Stimulated activated CD4-positive, alpha-beta T cell treated with anti-CD3 and anti-CD28 coated beads, Interleukin-4, amount 100 ng/mL, for 4 hours (primary cell): ENCODE measurements at regions not wholly inside any gene's neighbourhood (a gene's known extent, or its start where the extent isn't known, plus 50 kb on each side); places are given as distances from the start of the nearest gene placed in this dataset.
"Not testable (repeated sequence)": the region's sequence is repeated elsewhere in the genome, so short reads cannot be mapped to it uniquely, and the experiment has no call there.

Source experiments
- DNase-seq, 2 experiments: peaks; one replicate each; pipeline ENCODE4 v3.0.0-alpha.2; 2020

GRCh38 chr7:113371416-113372043, 253.2 kb upstream of the SMIM30 start:
- DNase-seq = no peak

GRCh38 chr7:113370910-113371309, 252.6 kb upstream of the SMIM30 start:
- DNase-seq = no peak

GRCh38 chr7:113368256-113368655, 249.9 kb upstream of the SMIM30 start:
- no peak for DNase-seq

GRCh38 chr7:113367041-113367586, 248.8 kb upstream of the SMIM30 start:
- DNase-seq = no peak

GRCh38 chr7:113366122-113366521, 247.8 kb upstream of the SMIM30 start:
- DNase-seq = no peak

- no peak for DNase-seq
Observed at GRCh38 chr7:113349339-113349738, 231.0 kb upstream of the SMIM30 start.

GRCh38 chr7:113339661-113340060, 221.3 kb upstream of the SMIM30 start:
- DNase-seq = no peak

GRCh38 chr7:113338071-113338696, 219.8 kb upstream of the SMIM30 start:
- no peak for DNase-seq

- DNase-seq = not testable (repeated sequence)
Observed at GRCh38 chr7:113336838-113337237, 218.5 kb upstream of the SMIM30 start.

- DNase-seq = no peak
Observed at GRCh38 chr7:113331155-113331898, 213.0 kb upstream of the SMIM30 start.

- DNase-seq = no peak
Observed at GRCh38 chr7:113321201-113321600, 202.8 kb upstream of the SMIM30 start.

GRCh38 chr7:113320419-113320818, 202.1 kb upstream of the SMIM30 start:
- no peak for DNase-seq

GRCh38 chr7:113314594-113314993, 196.2 kb upstream of the SMIM30 start:
- DNase-seq = no peak

GRCh38 chr7:113308399-113308798, 190.0 kb upstream of the SMIM30 start:
- DNase-seq = no peak

- no peak for DNase-seq
Observed at GRCh38 chr7:113307147-113307546, 188.8 kb upstream of the SMIM30 start.

GRCh38 chr7:113306302-113306701, 187.9 kb upstream of the SMIM30 start:
- no peak for DNase-seq

- DNase-seq = no peak
Observed at GRCh38 chr7:113304104-113304503, 185.8 kb upstream of the SMIM30 start.

- not testable (repeated sequence) for DNase-seq
Observed at GRCh38 chr7:113303388-113303787, 185.0 kb upstream of the SMIM30 start.

GRCh38 chr7:113301983-113302382, 183.6 kb upstream of the SMIM30 start:
- DNase-seq = no peak

GRCh38 chr7:113301141-113301540, 182.8 kb upstream of the SMIM30 start:
- no peak for DNase-seq

- no peak for DNase-seq
Observed at GRCh38 chr7:113299748-113300147, 181.4 kb upstream of the SMIM30 start.

GRCh38 chr7:113298501-113298900, 180.1 kb upstream of the SMIM30 start:
- no peak for DNase-seq

GRCh38 chr7:113294750-113295149, 176.4 kb upstream of the SMIM30 start:
- no peak for DNase-seq

GRCh38 chr7:113292105-113292504, 173.8 kb upstream of the SMIM30 start:
- no peak for DNase-seq
